SW480 (cell line): ENCODE measurements at regions not wholly inside any gene's neighbourhood (a gene's known extent, or its start where the extent isn't known, plus 50 kb on each side); places are given as distances from the start of the nearest gene placed in this dataset.
"Not testable (repeated sequence)": the region's sequence is repeated elsewhere in the genome, so short reads cannot be mapped to it uniquely, and the experiment has no call there.

ENCODE experiments used
- DNase-seq: peaks from one replicate; pipeline ENCODE4 v3.0.0-alpha.2; 2016; ENCODE audit warnings: low spot score

GRCh38 chr9:129432297-129433154 is 188.4 kb downstream of the C9orf50 start:
- no peak for DNase-seq

- no peak for DNase-seq
These were observed 189.8 kb downstream of the C9orf50 start for GRCh38 chr9:129430940-129431643.

GRCh38 chr9:129428864-129429577 is 191.9 kb downstream of the C9orf50 start:
- DNase-seq, result no peak

- no peak for DNase-seq
These were observed 193.8 kb downstream of the C9orf50 start for GRCh38 chr9:129427149-129427548.

GRCh38 chr9:129423755-129424154 is 197.1 kb downstream of the C9orf50 start:
- DNase-seq, result not testable (repeated sequence)

- no peak for DNase-seq
These were observed 197.7 kb downstream of the C9orf50 start for GRCh38 chr9:129423216-129423615.

- peak; percentile 46 for DNase-seq
These were observed 198.1 kb downstream of the C9orf50 start for GRCh38 chr9:129422843-129423192.

GRCh38 chr9:129422032-129422842 is 198.7 kb downstream of the C9orf50 start:
- peak; percentile 37 for DNase-seq

- DNase-seq, result no peak
These were observed 199.5 kb downstream of the C9orf50 start for GRCh38 chr9:129421371-129421770.

- no peak for DNase-seq
These were observed 200.2 kb downstream of the C9orf50 start for GRCh38 chr9:129420721-129421120.

- DNase-seq, result no peak
These were observed 201.5 kb downstream of the C9orf50 start for GRCh38 chr9:129419382-129419899.

- no peak for DNase-seq
These were observed 202.4 kb downstream of the C9orf50 start for GRCh38 chr9:129418451-129418850.

GRCh38 chr9:129416821-129417539 is 203.9 kb downstream of the C9orf50 start:
- peak; percentile 54 for DNase-seq

GRCh38 chr9:129415942-129416651 is 204.8 kb downstream of the C9orf50 start:
- no peak for DNase-seq

GRCh38 chr9:129414993-129415941 is 205.6 kb downstream of the C9orf50 start:
- DNase-seq, result no peak

GRCh38 chr9:129414377-129414992 is 206.4 kb downstream of the C9orf50 start:
- DNase-seq, result no peak

GRCh38 chr9:129413537-129414376 is 207.1 kb downstream of the C9orf50 start:
- DNase-seq, result peak; percentile 96
